ENCODE measurements at regions not wholly inside any gene's neighbourhood (a gene's known extent, or its start where the extent isn't known, plus 50 kb on each side); places are given as distances from the start of the nearest gene placed in this dataset.
"Not testable (repeated sequence)": the region's sequence is repeated elsewhere in the genome, so short reads cannot be mapped to it uniquely, and the experiment has no call there.

GRCh38 chr6:117015474-117015804 is 138.4 kb downstream of the RFX6 start:
- TF ChIP-seq FOXK1 (CRISPR knock-in tag; IDR thresholded peaks at IDR 0.05); ETV6 (CRISPR knock-in tag; IDR thresholded peaks at IDR 0.05); CTCF (IDR thresholded peaks at IDR 0.05): not testable (repeated sequence)
